ENCODE measurements at regions not wholly inside any gene's neighbourhood (a gene's known extent, or its start where the extent isn't known, plus 50 kb on each side); places are given as distances from the start of the nearest gene placed in this dataset.

GRCh38 chr3:165355316-165355715, 159.1 kb upstream of the SLITRK3 start:
- no peaks in the 10 kb centered on the region for H3K36me3 ChIP-seq
- no peaks in the 10 kb centered on the region for H3K4me1 ChIP-seq
- intact Hi-C loops (cut with DNase I; ENCODE audit: low total_unique reads) = no loop called here

DNA sequence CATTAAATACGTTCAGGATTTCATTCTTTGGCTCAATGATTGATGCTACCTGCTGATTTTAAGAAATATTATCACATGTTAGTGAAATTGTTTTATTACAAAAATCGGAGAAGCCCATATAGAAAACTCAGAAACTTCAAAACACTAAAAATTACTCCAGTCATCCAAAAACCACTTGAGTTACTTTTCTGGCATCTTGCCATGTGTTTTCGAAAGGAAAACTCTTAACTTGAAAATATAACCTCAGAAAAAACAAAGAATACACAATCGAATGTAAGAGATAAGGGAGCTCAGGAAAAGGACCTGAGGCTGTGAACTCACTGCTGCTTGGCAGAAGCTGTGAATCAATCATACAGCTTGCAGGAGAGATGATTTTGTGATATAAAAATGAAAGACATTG, 151.3 kb upstream of the SLITRK3 start:
- 19 to 32% (median 22%) methylated on average over 4 of the region's 4 CpGs for WGBS, 5 donors
- Histone ChIP-seq H3K9me3 (peaks cover 0 to 10% (median 0%) of the 10 kb centered on the region in 8 donors), H3K27me3 (replicated peaks in 1 of 7) (no peaks in the 10 kb centered on the region), H3K4me1 (no peaks in the 10 kb centered on the region), H3K27ac (no peak overlapping the region), H3K4me3 (no peak overlapping the region), H3K36me3 (no peaks in the 10 kb centered on the region)
- TF ChIP-seq, protein P1, sequence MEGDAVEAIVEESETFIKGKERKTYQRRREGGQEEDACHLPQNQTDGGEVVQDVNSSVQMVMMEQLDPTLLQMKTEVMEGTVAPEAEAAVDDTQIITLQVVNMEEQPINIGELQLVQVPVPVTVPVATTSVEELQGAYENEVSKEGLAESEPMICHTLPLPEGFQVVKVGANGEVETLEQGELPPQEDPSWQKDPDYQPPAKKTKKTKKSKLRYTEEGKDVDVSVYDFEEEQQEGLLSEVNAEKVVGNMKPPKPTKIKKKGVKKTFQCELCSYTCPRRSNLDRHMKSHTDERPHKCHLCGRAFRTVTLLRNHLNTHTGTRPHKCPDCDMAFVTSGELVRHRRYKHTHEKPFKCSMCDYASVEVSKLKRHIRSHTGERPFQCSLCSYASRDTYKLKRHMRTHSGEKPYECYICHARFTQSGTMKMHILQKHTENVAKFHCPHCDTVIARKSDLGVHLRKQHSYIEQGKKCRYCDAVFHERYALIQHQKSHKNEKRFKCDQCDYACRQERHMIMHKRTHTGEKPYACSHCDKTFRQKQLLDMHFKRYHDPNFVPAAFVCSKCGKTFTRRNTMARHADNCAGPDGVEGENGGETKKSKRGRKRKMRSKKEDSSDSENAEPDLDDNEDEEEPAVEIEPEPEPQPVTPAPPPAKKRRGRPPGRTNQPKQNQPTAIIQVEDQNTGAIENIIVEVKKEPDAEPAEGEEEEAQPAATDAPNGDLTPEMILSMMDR (IDR thresholded peaks at IDR 0.05 in 8 of 11, conservative IDR thresholded peaks at IDR 0.05 in 3 of 11) = no peak
- no peak for TF ChIP-seq POLR2A (IDR thresholded peaks at IDR 0.05)
- TF ChIP-seq POLR2AphosphoS5 (IDR thresholded peaks at IDR 0.05) = no peak
- intact Hi-C loops (cut with DNase I; ENCODE audit: low total_unique reads) = no loop called here
- no peak for DNase-seq

More at GRCh38 chr3:165355316-165355715, 159.1 kb upstream of the SLITRK3 start:
- Histone ChIP-seq H3K4me3 (no peak overlapping the region), H3K27ac (no peak overlapping the region), H3K27me3 (replicated peaks in 1 of 7) (no peaks in the 10 kb centered on the region), H3K9me3 (peaks cover 0 to 7% (median 0%) of the 10 kb centered on the region in 8 donors)
- WGBS, 5 donors = 82 to 92% (median 86%) methylated on average over 5 of the region's 5 CpGs
- DNase-seq = no peak
- TF ChIP-seq, protein P1 (IDR thresholded peaks at IDR 0.05 in 8 of 11, conservative IDR thresholded peaks at IDR 0.05 in 3 of 11) = no peak
- TF ChIP-seq POLR2A (IDR thresholded peaks at IDR 0.05) (no peak), POLR2AphosphoS5 (IDR thresholded peaks at IDR 0.05) (no peak)

DNA sequence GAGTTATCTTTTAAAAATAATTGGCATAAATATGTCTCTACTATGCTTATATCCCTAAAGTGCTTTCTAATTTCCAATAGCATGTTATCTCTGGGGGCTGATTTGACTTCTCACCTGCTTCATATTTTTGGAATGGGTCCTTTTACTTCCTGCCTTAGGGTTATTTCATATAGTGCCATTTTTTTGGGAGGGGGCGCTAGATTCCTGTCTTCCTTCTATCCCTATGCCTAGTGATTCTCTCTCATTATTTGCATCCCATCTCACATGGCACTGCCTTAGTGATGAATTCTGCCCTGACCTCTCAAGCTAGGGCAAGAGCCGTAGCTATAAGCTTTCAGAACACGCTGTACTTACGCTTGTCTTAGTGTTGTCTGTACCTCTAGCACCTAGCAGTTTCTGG, 150.3 kb upstream of the SLITRK3 start:
- no peak for DNase-seq
- TF ChIP-seq, protein P1 (IDR thresholded peaks at IDR 0.05 in 8 of 11, conservative IDR thresholded peaks at IDR 0.05 in 3 of 11) = no peak
- intact Hi-C loops (cut with DNase I; ENCODE audit: low total_unique reads) = no loop called here
- WGBS, 5 donors = 80 to 89% (median 88%) methylated on average over 4 of the region's 4 CpGs
- H3K36me3 ChIP-seq = no peaks in the 10 kb centered on the region
- H3K4me1 ChIP-seq = no peaks in the 10 kb centered on the region
- no peaks in the 10 kb centered on the region for H3K27me3 ChIP-seq (replicated peaks in 1 of 7)
- no peak overlapping the region for H3K27ac ChIP-seq
- H3K9me3 ChIP-seq = peaks cover 0 to 14% (median 0%) of the 10 kb centered on the region in 8 donors
- no peak overlapping the region for H3K4me3 ChIP-seq

DNA sequence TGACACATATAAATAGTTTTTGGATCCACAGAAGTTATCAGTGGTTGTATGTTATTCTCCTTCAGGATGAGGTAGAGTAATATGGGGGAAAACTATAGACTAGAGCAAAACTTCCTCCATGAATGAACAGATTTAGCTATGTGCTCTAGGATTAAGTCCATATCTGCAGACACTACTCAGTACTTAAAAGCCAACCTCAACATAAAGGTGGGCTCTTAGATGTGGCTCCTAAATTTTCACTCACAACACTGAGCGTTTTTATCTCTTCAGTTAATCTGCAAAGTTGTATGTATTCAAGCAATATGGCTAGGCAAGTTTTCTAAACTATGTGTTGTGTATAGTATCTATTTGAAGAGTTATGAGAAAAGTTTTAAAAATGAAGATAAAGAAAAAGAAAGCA, 147.0 kb upstream of the SLITRK3 start:
- peaks cover 0 to 9% (median 0%) of the 10 kb centered on the region in 8 donors for H3K9me3 ChIP-seq
- H3K4me1 ChIP-seq = no peaks in the 10 kb centered on the region
- DNase-seq = no peak
- H3K27ac ChIP-seq = no peak overlapping the region
- TF ChIP-seq POLR2AphosphoS5 (IDR thresholded peaks at IDR 0.05) = no peak
- no peaks in the 10 kb centered on the region for H3K36me3 ChIP-seq
- intact Hi-C loops (cut with DNase I; ENCODE audit: low total_unique reads) = no loop called here
- WGBS, 5 donors = 67 to 98% (median 84%) methylated on average over 1 of the region's 1 CpG
- H3K4me3 ChIP-seq = no peak overlapping the region
- no peaks in the 10 kb centered on the region for H3K27me3 ChIP-seq (replicated peaks in 1 of 7)

- TF ChIP-seq, protein P1 (IDR thresholded peaks at IDR 0.05 in 8 of 11, conservative IDR thresholded peaks at IDR 0.05 in 3 of 11) = no peak
- no peak for TF ChIP-seq POLR2AphosphoS5 (IDR thresholded peaks at IDR 0.05)
- TF ChIP-seq POLR2A (IDR thresholded peaks at IDR 0.05) = no peak
- Histone ChIP-seq H3K27ac (no peak overlapping the region), H3K27me3 (replicated peaks in 1 of 7) (no peaks in the 10 kb centered on the region), H3K9me3 (peaks cover 0 to 9% (median 0%) of the 10 kb centered on the region in 8 donors), H3K4me1 (no peaks in the 10 kb centered on the region), H3K4me3 (no peak overlapping the region), H3K36me3 (no peaks in the 10 kb centered on the region)
- no peak for DNase-seq
- WGBS, 5 donors = 63 to 80% (median 74%) methylated on average over 1 of the region's 1 CpG
- intact Hi-C loops (cut with DNase I; ENCODE audit: low total_unique reads) = no loop called here
These were observed 143.6 kb upstream of the SLITRK3 start for GRCh38 chr3:165339753-165340152.
